CD4-positive, alpha-beta T cell treated with Interleukin-17A for 4 hours (primary cell): ENCODE measurements at regions not wholly inside any gene's neighbourhood (a gene's known extent, or its start where the extent isn't known, plus 50 kb on each side); places are given as distances from the start of the nearest gene placed in this dataset.

ENCODE experiments used
- DNase-seq: peaks from one replicate; pipeline ENCODE4 v3.0.0-alpha.2; 2020; ENCODE audit warnings: mixed read lengths

DNA sequence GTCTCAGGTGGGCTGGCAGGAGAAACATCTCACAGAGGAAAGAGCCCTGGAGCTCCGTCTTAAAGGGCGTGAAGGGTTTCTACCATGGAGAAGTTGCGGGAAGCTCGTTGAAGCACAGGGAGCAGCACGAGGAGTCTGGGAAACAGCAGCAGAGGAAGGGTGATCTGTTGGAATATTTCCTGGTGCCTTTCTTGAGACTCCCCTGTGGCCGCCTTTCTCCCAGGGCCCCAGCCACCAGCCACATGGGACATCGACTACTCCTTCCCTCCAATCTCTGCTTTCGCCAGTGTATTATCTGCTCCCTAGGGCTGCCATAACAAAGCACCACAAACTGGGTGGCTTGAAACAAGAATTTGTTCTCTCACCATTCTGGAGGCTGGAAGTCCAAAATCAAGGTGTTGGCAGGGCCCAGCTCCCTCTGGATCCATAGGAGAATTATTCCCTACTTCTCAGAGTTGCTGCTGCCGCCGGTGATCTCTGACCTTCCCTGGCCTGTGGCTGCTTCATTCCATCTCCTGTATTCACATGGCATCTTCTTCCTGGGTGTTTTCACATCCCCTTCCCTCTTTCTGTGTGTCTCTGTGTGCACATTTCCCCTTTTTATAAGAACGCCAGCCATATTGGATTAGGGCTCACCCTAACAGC lies 152.8 kb upstream of the GSC start:
- no peak for DNase-seq

DNA sequence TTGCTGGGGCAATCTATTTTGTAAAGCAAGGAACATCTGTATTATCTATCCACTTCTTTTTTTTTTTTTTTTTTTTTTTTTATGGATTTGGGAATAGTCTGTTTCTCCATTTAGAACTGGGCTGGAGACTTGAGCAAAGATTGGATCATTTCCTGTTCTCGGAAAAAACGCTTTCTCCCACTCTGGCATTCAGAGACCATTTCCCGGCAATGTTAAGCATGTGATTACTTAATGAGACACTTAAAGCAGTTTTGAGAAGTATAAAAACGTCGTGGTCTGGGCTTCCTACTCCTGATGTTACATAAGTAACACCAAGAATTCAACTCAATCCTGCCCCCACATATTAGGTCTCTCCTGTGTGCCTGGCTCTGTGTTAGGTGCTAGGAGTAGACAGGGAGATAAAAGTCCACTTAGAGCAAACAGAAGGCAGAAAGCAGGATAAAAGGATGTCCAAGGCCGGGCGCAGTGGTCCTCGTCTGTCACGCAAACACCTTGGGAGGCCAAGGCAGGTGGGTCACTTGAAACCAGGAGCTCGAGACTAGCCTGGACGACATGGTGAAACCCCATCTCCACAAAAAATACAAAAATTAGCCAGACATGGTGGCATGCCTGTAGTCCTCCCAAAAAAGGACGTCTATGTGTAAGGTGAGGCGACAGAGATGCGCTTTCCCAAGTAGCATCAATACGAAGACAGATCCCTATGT lies 152.1 kb upstream of the GSC start:
- DNase-seq = no peak

DNA sequence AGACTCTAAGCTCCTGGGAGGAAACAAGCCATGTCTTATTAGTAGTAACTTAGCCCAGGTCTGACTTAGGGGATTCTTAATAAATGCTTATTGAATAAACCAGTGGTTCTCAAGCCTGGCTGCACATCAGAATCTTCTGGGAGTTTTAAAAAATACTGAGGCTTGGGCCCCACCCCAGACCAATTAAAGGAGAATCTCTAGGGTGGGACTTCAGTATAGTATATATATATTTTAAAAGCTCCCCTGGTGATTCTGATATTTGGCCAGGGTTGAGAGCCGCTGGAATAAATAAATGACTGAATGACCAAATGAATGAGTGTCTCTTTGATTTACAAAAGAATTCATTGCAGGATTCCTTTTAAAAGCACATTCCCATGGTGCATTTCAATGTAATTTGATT lies 151.5 kb upstream of the GSC start:
- DNase-seq = no peak

DNA sequence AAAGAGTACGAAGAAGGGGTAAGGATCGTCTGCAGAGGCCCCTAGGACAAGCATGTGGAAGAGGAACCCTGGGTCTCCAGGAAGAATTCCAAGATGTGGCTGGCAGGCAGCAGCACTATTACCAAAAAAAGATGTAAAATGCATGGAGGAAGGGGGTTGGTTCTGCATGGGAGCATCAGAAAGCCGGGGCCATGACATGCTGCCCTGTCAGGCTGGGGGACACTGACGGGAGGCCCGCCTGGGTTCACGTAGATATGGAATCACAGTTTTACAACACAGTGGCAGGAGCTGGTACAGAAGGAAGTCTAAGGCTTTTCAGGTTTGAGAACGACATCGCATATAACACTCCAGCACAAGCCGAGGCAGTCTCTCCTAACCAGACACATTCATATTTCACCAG lies 150.0 kb upstream of the GSC start:
- no peak for DNase-seq

DNA sequence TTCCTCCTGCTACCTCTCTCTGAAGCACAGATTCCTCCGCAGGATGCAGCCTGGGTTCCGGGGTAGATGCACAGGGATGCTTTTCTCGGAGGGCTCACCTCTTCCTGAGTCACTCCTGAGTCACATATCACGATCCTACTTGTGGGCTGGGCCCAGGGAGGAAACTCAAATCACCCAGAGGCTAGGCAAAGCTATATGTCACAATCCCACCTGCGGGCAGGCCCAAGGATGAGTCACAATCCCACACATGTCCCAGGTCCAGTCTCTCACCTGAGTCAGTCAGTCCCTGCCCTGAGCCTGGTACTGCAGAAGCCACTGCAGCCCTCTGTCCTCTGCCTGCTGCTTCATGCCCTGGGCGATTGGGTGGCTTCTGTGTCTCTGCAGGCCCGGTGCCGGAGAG lies 149.0 kb upstream of the GSC start:
- no peak for DNase-seq

DNA sequence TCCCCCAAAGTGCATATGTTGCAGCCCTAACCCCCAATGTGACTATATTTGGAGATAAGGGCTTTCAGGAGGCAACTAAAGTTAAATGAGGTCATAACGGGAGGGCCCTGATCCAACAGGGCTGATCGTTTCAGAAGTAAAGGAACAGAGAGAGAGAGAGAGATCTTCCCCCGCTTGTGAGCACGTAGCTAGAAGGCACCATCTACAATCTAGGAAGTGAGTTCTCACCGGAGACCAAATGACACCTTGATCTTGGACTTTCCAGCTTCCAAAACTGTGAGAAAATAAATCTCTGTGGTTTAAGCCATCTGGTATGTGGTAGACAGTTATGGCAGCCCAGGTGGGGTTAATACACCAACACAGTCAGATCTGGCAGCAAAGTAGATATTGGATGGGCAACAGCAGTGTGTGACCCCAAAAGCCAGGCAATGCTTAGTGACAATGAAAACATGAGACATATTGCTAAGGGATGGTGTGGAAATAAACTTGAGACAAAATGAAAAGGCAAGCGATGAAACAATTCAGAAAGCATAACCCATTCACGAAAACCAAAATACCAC lies 147.2 kb upstream of the GSC start:
- DNase-seq = no peak

DNA sequence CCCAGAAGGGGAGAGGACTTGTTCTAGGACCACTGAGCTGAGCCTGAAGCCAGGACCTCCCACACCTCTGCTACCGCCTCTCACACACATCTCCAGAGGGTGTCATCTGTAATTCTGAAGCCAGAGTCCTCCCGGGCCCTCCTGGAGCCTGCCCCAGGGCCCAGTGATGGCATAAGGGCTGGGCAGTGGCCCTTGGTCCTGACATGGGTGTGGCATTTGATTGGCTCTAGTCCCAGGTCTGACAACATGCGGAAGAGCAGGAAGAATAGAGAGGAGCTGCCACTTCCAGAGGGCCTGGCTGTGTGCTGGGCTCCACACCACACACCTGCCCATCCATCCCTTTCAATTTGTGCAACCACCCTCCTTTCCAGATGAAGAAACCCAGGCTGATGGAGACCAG lies 144.3 kb upstream of the GSC start:
- DNase-seq = no peak

DNA sequence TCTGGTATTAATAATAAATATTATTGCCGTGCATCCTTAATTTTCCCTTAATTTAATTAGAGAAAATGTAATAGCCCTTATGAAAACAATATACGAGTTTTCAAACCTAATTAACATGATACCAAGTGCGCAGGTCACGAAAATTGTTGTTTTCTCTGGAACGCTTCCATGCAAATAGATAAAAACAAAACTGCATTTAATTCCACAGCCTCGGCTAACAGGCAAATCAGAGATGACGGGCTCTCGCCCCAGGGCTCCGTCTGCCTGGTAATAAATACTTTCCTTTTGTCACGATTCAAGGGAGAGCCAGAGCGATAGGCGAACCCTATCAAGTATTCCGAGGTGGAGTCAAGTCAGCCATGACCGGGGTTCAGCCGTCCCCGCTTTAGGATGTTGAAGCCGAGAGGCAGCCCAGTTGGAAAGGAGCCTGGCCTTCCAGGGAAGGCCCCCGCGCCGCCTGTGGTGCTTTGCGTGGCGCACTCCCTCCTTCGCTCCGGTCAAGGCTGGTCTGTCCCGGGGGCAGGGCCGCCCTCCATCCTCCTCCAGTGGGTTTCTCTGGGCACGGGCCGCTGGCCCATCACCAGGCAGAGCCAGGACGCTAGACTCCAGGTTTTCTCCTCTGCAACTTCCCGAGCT lies 137.8 kb upstream of the GSC start:
- DNase-seq = no peak

DNA sequence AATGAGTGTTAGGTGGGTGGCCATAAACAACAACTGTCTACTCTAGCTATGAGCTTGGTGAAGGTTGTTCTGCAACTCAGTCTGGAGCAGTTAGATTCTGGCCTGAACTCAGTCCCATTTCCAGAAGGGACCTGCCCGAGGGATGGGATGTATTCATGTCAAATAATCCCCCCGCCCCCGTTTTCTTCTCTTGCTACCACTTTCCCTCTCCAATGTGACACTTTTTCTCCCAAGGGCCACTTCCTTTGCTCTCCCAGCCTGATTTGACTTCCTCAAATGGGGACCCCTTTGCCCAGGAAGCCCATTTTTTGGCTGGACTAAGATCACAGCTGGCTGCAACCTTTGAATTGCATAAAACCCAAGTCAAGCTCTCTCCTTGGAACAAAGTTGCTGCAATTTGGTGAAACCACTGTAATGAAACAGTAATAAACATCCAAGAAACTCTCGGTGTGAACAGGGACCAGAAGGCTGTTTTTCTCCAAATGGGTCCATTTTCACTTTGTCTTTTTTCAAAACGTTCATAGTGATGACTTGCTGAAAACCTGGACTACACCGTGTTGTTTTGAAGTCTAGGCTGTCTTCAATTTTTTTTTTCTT lies 137.2 kb upstream of the GSC start:
- DNase-seq = no peak

DNA sequence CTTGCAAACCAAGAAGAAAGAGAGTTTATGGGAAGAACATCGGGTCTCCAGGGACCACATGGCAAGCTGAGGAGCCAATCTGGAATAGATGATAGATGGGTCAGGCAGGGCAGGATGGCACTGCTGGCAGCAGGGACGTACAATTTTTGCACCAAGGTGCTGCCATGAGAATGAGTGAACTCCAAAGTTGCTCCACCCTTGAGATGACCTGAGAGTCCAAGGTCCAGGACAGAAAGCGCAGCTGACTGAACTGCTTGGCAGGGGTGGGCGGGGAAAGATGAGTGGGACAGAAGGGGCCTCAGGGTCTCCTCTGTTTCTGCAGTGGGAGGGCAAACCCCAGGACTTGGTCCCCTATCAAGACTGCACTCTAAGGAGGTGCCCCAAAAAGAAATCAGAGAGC lies 136.7 kb upstream of the GSC start:
- no peak for DNase-seq

DNA sequence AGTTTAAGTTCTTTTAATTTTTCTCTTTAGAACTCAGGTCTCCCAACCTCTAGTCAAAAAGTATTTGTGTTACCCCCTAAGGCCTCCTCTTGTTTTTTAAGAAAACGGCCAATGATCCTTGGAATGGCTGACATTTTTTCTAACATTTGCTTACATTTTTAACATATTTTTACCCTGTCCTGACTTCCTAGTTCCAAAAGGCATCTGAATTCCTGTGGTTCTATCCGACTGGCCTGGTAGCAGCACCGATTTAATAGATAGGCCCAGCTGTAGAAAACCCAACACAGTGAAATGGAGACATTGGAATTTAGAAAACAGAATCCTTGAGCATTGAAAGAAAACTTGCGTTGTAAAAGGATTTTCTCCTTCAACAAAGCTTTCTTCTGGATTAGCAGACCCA lies 134.7 kb upstream of the GSC start:
- DNase-seq = no peak

DNA sequence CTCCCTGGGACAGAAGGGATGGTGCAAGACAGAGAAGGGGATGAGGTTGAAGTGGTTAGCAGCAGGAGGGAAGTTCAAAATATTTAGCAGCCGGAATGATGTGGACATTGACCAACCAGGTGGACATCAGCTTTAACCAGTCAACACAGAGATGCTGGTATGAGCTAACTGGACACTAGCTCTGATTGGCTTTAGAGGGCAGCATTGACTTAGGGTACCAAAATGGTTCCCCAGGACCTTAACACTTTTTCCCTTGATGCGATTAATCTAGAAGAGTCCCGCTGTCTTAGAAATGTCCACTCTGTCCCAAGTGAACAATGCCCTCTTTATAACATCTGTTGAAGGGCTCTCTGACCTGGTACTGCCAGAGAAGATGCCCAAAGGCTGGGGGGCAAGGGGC lies 134.0 kb upstream of the GSC start:
- DNase-seq = no peak

DNA sequence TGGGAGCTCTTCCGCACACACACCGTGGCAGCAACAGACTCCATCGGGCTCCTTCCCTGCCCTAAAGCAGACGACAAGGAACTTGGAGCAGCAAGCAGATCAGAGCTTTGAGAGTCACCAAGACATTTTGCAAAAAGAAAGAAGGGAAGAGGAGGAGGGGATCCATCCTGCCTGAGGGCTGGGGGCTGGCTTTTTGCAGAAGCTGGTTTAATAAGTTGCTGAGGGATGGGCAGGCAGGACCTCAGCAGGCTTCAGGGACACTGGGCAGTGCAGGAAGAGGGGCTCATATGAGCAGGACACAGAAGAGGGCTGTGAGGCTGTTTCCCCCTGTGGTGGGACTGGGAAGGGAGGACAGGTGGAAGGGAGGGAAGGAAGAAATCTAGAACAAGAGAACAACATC lies 133.4 kb upstream of the GSC start:
- DNase-seq = no peak

DNA sequence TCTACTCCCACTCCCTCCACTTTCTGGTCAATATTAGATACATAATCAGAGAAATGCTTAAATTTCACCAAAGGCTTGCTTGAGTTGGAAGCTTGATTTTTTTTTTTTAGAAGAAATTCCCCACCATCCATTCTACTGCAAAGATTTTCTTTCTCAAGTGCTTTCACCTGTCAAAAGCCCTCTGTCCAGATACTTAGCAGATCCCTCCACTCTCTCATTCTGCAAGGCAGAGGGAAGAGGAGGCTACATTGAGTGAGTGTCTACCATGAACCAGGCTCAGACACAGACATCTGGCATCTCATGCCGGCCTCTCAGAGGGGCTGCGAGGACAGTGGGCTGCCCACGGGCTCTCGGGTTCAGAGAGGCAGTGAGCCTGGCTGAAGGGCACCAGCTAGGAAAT lies 127.6 kb upstream of the GSC start:
- DNase-seq = no peak

DNA sequence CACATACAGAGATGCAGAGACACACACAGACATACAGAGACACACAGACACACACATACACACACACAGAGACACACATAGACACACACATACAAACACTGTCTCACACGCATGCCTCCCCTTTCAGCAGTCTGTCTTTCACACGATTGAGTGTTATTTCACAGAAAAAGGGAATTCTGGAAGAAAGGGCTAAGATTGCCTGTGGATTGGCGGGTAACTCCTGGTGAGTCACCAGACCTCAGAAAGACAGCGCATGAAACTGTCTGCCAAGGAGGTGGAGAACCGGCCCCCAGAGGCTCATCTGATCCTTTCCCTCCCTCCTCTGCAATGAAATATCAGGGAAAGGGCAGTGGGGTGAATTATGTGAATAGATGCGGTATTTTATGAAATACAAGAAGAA lies 127.2 kb upstream of the GSC start:
- no peak for DNase-seq

DNA sequence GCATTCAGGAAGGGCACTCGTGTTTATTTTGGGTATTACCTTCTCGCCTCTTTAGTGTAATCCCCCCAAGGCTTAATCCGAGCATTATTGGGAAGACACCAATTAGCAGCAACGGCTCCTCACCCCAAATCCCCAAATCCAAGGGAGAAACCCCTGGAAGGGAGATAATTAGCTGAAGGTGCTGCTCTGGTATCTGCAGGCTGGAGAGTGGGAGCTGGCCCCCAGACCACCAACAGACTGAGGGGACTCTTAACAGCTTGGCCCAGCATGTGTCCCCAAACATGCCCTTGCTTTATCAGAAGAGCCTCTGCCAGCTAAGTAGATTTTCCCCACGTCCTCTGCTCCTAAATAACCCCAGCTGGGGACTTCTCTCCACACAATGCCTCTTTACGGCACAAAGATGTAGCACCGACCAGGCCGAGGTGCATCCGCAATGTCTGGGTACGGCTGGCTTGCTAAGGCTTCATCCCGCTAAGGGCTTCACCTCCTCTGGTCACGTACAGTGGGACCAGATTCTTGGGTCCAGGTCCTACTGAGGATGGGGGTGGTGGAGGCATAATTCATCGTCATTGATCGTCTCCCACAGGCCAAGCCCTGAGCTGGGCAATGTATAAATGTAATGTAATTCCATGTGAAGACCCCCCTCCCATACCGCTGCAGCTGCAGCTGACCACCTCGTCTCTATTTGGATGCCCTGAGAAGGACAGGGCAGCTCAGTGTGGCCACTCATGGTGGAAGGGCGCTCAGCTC lies 123.7 kb upstream of the GSC start:
- no peak for DNase-seq

DNA sequence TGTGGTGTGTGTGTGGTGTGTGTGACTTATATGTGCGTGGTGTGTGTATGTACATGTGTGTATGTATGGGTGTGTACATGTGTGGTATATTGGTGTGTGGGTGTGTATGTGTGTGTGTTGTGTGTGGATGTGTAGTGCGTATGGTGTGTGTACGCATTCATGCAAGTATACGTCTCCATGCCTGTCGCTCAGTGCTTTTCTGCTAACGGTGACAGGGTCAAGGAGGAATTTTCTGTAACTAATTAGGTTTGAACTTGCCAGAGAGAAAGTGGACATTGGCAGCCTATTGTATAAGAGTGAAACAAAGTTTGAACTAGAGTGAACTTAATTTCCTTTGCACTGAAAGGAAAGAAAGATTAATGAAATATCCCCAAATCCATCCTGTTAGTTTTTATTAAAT lies 120.9 kb upstream of the GSC start:
- DNase-seq = no peak

DNA sequence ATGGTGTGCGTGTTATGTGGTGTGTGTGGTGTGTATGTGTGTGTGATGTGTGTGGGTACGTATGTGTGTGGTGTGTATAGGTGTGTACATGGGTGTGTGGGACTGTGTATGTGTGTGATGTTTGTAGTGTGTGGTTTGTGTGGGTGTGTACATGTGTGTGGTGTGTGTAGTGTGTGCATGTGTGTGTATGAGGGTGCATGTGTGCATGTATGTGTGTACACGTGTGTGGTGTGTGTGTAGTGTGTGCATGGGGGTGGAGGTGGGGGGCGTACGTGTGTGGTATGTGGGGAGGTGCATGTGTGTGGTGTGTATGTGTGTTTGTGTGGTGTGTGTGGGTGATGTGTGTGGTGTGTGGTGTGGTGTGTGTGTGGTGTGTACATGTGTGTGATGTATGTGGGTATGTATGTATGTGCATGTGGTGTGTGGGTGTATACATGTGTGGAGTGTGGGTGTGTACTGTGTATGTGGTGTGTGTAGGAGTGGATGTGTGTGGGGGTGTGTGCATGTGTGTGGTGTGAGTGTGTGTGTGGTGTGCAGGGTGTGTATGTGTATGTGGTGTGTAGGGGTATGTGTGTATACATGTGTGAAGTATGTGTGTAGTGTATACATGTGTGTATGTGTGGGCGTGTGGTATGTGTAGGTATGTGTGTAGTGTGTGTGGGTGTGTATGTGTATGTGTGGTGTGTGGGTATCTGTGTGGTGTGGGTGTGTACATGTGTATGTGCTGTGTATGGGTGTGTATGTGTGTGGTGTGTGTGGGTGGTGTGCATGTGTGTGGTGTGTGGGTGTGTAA lies 119.8 kb upstream of the GSC start:
- DNase-seq = no peak

DNA sequence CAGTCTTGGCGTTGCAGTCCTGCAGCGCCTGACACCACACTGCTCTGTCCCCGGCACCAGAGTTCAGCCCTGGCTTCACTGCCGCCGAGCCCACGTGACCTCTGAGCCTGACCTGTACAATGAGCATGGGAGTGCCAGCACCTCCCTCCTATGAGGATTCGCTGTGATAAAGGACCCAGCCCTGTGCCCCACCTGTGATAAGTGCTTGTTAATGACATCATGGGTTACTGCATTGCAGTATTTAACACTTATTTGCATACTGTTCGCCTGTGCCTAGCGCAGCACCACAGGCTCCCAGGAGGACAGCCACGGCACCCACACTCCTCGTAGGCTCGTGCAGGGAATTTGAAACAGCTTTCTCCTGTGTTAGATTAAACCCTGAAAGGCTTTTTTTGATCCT lies 118.2 kb upstream of the GSC start:
- no peak for DNase-seq

DNA sequence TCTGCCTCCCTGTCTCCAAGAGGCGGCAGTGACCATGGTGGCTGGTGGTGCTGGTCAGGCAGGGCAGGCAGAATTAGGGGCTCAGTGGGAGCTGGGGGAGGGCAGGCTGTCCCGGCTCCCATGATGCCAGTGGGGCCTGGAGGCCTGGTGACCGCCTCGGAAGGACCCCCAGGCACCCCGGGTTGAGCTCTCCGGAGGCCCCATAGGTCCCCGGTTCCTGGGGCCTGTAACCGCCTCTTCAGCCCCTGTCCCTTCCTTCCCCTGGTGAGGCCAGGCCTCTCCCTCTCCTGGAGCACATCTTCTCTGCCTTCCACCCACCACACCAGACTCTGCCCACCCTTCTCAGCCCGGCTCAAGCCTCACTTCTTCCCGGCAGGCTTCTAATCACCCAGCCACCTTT lies 117.7 kb upstream of the GSC start:
- DNase-seq = no peak

DNA sequence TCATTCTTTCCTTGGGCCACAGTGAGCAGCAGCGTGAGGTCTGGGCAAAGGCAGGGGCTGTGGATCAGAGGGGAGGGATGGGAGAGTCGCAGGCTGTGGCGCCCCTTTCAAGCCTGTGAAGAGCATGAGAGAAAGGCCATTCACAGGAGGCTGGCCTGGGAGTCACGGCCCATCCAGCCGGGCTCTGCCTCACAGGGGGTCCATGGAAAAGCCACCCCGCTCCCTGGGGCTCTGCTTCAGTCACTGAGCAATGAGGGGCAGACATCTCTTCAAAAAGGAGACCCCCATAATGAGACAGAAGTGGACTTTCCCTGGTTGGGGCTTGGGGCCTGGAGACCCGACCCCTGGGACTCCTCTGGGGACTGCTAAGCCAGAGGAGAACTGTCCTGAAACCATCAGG lies 117.0 kb upstream of the GSC start:
- DNase-seq = no peak

DNA sequence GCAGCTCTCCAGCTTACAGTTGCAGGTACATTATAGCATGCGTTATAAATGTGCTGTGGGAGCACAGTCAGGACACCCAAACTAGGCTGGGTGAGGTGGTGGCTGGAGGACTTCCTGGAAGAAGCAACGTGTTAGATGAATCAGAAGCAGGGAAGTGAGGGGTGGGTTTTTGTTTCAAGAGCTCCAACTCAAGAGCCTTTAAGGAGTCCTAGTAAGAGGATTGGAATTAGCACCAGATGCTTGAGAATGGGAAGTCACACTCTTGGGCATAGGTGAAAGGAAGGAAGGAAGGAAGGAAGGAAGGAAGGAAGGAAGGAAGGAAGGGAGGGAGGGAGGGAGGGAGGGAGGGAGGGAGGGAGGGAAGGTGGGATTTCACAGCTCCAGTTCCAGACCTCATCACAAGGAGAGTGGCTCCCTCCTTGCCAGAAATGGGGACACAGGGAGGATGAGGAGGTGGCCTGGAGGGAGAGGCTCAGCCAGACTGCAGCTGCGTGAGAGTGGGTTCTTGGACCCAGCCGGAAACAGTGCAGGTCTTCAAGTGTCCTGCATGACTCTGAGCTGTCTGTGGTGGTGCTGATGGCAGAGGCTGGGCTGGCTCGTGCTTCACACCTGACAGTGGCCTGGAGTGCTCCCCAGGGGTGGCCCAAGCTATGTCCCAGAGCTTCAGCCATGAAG lies 115.7 kb upstream of the GSC start:
- no peak for DNase-seq
